ENCODE measurements at regions not wholly inside any gene's neighbourhood (a gene's known extent, or its start where the extent isn't known, plus 50 kb on each side); places are given as distances from the start of the nearest gene placed in this dataset.
"Not testable (repeated sequence)": the region's sequence is repeated elsewhere in the genome, so short reads cannot be mapped to it uniquely, and the experiment has no call there.

DNA sequence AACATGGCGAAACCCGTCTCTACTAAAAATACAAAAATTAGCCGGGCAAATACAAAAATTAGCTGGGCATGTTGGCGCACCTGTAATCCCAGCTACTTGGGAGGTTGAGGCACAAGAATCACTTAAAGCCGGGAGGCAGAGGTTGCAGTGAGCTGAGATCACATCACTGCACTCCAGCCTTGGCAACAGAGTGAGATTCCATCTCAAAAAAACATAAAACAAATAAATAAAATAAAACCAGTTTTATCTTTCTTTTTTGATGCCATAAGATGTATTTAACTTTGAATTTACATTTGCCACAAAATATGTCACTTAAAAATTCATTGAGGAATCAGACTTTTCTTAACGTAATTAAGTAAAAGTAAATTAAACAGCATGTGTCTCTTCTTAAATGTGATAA, 113.3 kb upstream of the ERRFI1 start:
- no peak for DNase-seq

- no peak for DNase-seq
Observed at GRCh38 chr1:8138673-8139072, 112.6 kb upstream of the ERRFI1 start.

DNA sequence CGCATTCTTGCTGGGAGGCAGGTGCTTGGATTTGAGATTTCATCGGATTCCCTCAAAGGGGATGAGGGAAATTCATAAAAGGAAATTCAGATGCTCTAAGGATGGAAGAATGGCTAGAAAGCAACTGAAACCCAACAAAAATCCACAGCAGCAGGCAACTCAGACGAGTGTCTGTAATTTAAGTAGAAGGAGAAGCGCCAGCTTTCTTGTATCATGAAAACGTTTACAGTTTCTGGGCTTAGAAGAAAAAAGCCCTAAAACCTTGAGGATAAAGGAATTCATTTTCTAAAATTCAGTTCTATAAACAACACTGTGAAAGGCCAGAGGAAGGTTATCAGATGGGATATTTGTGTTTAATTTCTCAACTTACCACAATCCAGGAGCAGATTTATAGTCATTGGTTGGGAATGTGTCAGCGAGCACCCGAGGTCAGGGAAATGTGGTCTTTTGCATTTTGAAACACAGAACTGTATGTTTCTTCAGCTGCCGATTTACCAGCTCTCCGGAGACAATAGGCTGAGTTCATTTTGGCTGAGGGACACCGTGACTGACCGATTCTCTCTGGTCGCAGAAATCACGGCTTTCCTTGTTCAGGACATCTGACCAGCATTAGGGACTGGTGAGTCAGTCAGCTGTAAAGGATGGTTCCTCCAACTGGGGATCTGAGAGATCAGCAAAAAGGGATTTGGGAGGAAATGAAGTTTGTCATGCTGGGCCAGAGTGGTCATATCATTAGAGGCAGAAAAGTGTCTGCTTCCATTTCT, 111.6 kb upstream of the ERRFI1 start:
- DNase-seq = no peak

GRCh38 chr1:8136766-8137165, 110.7 kb upstream of the ERRFI1 start:
- DNase-seq = no peak

- no peak for DNase-seq
Observed at GRCh38 chr1:8135250-8135649, 109.1 kb upstream of the ERRFI1 start.

DNA sequence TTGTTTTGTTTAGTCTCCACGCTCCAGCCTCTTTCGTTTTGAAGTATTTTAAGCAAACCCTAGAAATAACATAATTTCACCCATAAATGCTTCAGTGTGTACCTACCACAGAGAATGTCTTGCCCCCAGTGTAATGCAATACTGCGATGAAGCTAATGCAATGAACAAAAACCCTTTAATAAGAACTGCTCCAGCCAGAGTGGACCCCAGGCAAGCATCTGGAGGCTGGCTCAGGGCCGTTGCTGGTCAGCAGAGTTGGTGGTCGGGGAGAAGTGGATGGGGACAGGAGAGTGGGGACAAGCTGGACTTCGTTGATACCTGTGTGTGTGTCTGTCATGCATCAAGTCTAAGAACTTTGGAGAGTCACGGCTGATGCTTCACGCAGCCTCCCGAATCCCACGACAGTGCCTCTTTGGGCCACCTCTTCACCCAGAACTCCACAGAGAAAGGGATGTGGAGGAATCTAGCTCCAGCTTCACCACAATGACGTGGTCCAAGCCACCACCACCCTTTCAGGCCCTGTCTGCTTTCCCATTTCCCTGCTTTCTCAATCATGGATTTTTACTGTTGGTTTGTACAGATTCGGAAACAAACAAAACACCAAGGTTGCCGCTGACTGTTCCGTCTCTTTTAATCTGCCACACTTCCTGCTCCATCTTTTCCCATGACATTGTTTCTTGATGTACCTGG, 108.6 kb upstream of the ERRFI1 start:
- DNase-seq = no peak

- no peak for DNase-seq
Observed at GRCh38 chr1:8133657-8134430, 107.7 kb upstream of the ERRFI1 start.

- DNase-seq = no peak
Observed at GRCh38 chr1:8133190-8133589, 107.1 kb upstream of the ERRFI1 start.

GRCh38 chr1:8127171-8127641, 101.1 kb upstream of the ERRFI1 start:
- peak in 1 of 2 donors; percentile 11 for DNase-seq

- DNase-seq = no peak
Observed at GRCh38 chr1:8122477-8123407, 96.6 kb upstream of the ERRFI1 start.

DNA sequence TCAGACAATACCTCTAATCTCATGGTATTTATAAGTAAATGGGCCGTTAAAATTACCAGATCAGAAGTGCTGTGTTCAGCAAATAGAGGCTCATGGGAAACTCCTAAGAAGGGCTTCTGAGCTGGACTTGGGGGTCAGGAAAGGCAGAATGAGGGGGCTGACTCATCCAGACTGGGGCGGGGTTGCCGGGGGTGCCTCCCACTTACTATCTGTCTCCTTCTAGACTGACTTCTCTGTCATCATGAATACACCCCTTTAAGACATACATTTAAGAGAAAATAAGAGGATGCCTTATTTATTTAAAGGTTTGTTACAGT, 96.0 kb upstream of the ERRFI1 start:
- DNase-seq = no peak

GRCh38 chr1:8121261-8122159, 95.4 kb upstream of the ERRFI1 start:
- no peak for DNase-seq

DNA sequence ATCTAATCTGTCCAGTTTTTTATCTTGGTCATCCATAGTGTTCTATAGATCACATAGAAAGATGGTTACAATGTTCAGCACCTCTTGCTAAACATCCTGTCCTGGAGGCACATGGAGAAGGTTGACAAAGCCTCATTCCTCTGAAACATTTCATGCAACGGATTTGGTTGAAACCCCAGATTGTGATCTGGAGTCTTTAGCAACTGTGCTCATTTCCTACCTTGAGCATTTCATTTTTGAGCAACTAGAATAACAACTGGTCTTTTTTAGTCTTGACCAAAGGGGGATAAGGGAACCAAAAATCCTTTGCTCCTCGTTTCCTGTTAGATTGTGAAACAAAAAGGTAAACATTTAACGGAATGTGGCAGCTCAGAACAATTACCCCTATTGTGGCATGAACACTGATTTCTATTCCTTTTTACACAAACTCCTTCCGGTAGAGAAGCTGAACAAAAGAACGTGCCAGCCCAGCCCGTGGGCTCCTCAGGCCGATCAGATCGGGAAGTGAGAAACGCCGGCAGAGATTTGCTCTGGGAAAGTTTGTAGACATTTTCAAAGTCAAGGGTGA, 94.7 kb upstream of the ERRFI1 start:
- no peak for DNase-seq

- not testable (repeated sequence) for DNase-seq
Observed at GRCh38 chr1:8118736-8119135, 92.6 kb upstream of the ERRFI1 start.

DNA sequence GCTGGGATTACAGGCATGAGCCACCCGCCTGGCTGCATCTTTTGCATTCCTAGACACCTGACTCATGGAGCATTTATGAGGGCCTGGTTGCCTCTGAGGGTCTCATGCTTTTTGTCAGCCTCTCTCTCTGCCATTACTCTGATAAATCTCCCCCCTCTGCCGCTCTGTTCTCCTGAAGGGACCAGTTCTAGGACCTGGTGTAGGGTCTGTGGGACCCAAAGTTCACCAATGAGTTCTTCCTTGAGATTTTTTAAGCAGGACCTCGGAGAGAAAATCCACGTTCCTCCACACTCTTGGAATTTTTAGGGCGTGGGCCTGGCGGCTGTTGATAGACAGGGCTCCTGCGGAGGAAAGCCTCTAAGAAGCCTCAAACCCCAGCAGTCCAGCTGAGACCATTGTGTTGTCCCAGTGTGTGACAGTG, 91.9 kb upstream of the ERRFI1 start:
- DNase-seq = no peak

GRCh38 chr1:8116894-8117264, 90.8 kb upstream of the ERRFI1 start:
- DNase-seq = no peak

- no peak for DNase-seq
Observed at GRCh38 chr1:8115769-8116167, 89.7 kb upstream of the ERRFI1 start.

GRCh38 chr1:8115031-8115768, 89.1 kb upstream of the ERRFI1 start:
- DNase-seq = no peak

DNA sequence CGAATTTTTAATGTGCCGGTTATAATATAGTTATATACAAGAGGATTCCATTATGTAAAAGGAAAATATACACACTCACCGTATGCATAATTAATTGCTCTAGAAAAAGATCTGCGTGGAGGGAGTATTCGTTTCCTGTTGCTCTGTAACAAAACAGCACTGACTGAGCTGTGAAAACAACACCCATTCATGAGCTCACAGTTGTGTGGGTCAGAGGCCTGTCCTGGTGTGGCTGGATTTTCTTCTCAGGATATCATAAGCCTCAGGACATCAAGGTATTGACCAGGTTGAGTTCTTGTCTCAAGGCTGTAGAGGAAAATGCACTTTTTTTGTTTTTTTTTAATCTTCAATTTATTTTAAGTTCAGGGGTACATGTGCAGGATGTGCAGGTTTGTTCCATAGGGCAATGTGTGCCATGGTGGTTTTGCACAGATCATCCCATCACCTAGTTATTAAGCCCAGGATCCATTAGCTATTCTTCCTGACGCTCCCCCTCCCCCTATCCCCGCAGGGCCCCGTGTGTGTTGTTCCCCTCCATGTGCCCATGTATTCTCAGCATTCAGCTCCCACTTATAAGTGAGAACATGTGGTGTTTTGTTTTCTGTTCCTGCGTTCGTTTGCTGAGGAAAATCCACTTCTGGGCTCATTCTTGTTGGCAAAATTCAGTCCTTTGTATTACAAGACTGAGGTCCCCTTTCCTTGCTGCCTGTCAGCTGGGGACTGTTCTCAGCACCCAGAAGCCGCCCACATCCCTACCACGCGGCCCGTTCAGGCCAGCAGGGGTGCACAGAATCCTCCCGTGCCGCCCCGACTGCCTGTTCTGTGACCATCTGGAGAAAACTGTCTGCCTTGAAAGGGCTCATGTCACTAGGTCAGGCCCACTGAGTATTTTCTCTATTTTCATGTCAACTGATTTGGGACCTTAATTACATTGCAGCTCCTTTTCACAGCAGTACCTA, 87.4 kb upstream of the ERRFI1 start:
- no peak for DNase-seq
